HG02981 (cell line): ENCODE measurements at regions not wholly inside any gene's neighbourhood (a gene's known extent, or its start where the extent isn't known, plus 50 kb on each side); places are given as distances from the start of the nearest gene placed in this dataset.

Experiments used
- ATAC-seq: cut with Tn5 transposase; IDR thresholded peaks from one replicate; pipeline ENCODE4 v1.9.1; 2021; ENCODE audit warnings: mild to moderate bottlenecking, moderate library complexity; ENCODE audit not compliant: unreplicated experiment

DNA sequence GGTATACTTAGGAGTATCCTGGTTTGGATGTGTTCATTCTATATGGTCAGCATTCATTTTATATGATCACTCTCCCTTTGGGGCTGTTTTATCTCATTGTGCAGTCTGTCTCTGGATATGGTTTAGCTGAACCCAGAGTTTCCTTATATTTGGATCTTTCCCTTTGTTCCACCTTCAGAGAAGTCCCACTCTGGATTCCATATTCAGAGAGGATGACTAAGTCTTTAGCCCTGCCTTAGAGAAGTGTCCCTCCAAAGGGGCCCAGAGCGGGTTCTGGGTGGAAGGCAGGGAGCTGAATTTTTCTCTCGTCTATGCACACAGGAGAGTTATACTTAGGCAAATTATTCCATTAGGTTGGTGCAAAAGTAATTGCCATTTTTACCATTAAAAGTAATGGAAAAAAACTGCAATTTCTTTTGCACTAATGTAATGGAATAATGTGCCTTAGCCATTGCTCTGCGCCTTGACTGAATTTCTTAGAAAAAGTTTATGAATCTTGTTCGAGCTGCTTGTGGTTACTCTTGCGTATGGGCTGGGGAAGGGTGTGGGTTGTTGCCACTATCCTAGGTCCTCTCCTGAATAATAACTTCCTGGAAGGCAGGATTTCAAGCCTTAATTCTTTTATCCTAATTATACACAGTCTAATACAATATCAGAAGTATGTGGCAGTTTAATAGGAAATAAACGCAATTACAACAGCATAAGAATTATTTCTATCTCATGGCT is 74.2 kb upstream of the MTPN start:
- no peak for ATAC-seq

DNA sequence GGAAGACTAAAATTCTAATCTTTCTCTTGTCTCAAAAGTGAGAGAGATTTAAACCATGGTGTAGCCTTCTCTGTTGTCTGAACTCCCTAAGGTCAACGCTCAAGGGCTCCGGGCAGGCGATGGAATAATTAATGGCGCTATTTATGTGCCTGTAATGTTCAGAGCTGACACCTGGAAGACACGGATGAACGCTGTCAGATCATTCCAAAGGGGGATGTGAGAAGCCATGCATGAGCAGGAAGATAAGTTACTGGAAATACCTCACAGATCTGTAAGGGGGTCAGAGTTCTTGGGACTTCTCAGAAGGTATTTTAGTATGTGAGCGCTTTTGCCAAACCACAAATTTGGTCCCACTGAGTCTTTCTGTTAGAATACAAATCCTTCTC is 73.3 kb upstream of the MTPN start:
- no peak for ATAC-seq

DNA sequence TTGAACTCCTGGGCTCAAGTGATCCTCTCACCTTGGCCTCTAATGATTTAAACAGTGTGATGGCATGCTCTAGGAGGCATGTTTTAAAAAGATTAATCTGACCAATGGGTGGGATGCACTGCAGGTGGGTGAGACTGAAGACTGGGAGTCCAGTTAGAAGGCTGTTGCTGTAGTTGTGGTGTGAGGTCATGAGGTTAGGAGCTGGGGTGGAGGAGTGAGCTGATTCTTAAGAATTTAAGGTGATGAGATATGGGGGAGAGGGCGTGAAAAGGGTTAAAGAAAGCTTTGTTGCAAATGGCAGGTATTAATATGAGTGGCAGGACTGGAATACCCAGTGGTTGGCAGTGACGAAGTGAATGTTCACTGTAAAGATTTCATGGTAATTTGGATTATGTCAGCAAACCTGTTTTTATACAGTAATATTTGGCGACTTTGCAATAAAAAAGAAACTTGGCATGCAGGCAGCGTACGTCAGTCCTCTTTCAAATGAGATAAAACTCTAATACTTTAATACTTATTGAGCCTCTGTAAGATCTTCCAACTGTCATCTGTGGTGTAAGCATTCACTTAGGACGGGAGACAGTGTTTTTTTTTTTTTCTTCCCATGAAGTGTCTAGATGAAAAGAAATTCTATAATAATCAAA is 72.8 kb upstream of the MTPN start:
- ATAC-seq: no peak

DNA sequence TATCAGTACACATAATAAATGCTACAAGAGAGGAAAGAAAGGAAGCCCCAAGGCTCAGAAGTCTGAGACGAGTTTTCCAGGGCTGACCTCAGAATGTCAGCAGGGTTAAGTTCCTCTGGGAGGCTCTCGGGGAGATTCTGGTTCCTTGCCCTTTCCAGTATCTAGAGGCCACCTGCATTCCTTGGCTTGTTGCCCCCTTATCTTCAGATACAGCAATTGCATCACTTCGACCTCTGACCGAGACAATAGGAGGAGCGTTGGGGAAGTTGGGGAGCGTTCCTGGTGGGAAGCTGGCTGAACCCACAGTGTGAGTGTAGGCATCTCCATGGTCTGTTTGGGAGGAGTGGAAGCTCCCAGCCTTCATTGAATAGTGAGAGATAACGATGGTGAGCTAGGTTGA is 72.0 kb upstream of the MTPN start:
- ATAC-seq: no peak

DNA sequence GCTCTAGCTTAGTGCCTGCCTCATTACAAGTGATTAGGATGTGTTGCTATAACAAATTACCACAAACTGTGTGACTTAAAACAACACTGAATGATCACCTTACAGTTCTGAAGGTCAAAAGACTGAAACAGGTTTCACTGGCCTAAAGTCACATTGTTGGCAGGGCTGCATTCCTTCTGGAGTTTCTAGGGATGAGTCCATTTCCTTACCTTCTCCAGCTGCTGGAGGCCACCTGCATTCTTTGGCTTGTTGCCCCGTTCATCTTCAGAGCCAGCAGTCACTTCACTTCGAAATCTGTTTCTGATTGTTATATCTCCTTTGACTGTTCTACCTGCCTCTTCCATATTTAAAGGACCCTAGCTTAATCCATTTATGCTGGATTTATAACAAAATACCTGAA is 69.4 kb upstream of the MTPN start:
- no peak for ATAC-seq

DNA sequence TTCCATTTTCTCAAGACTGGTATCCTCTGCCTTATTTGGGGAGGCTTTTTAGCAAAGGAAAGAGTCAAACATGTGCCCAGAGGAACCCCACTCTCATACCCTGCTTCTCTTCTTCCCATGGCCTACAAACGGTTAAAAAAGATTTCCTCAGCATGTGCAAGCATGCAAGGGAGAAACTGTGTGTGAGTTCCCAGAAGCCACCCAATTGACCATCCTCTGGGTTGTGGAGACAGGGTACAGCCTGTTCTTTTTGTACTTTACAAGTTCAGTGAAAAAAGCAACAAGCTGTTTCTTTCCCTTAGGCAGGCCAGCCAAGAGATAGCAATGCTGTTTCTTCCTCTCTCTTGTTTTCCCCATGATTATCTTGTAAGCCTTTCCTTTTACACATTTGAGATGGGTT is 68.8 kb upstream of the MTPN start:
- no peak for ATAC-seq

DNA sequence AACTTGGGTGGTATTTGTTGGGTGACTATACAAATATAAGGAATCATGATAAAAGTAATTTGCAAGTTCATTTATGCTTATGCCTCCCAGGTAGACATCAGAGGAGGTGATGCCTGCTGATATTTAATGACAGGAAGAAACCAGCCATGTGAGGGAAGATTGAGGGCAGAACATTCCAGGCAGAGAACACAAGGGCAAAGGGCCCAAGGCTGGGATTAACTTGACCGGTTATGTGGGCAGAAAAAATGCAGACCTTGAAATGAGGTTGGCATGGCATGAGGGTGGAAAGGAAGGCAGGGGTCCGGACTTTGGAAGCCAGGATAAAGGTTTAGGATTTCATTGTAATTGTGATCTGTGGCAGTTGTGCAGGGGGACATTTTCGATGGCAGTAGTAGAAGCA is 68.0 kb upstream of the MTPN start:
- ATAC-seq: no peak

DNA sequence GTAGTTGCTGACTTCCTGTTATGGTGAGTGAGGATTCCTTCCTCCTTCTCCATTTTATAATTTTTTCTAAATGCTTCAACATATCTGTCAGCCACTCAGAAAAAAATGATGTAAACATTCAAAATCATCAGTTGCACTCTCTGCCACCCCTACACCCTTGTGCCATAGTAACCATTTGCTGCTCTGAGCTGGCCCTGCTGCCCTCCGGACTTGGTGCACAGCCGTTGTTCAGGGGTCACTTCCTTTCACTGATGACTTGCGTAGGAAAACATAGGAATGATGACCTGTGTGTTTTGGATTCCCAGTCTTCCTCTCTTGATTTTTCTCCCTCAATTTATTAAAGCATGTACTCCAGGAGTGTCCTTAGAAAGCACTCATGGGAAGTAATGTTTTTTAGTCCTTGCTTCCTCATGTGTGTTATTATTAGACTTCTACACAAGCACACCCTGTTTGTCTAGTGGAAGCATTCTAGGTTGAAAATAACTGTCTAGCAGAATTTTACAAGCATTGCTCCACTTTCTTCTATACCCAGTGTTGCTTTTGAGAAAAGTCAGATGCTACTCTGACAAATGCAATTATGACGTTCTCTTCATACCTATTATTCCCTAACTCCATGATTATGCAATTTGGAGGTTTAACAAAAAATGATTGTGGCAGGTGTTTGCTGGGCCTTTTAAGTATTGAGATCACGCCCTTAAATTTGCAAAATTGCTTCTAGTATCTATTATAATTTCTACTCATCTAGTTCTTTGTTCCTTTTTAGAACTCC is 62.6 kb upstream of the MTPN start:
- ATAC-seq: no peak

DNA sequence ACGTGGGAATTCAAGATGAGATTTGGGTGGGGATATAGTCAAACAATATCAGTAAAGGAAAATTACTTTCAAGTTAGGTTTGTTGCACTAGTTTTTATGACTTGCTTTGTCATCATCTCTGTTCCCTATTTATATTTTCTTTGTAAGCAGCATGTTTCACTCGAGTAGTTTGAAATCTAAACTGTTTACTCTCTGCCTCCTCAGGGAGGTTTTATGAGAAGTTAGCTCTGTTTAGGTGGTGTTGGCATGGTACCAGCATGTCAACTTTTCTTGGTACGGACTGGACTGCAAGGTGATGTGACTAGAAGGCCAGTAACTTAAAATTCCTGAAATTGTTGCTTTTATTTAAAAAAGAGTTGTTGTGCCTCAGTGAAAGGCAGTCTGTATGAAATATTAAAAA is 59.2 kb upstream of the MTPN start:
- ATAC-seq: no peak

DNA sequence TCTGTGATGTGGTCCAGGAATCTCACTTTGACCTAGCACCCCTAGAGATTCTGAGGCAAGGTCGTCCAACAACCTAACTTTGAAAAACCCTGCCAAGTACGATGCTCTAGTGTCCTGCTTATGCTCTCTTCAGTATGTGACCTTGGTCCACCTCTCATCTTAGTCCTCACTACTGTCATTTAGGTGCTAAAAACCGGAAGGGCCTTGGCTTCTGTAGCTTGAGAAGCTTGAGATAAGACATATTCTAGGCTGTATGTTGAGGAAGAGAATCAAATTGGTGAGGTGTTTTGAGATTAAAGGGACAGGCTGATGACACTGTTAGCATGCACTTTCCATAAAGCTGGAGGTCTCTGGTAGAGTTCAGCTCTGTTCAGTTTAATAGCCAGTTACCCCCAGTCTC is 57.0 kb upstream of the MTPN start:
- ATAC-seq: no peak

DNA sequence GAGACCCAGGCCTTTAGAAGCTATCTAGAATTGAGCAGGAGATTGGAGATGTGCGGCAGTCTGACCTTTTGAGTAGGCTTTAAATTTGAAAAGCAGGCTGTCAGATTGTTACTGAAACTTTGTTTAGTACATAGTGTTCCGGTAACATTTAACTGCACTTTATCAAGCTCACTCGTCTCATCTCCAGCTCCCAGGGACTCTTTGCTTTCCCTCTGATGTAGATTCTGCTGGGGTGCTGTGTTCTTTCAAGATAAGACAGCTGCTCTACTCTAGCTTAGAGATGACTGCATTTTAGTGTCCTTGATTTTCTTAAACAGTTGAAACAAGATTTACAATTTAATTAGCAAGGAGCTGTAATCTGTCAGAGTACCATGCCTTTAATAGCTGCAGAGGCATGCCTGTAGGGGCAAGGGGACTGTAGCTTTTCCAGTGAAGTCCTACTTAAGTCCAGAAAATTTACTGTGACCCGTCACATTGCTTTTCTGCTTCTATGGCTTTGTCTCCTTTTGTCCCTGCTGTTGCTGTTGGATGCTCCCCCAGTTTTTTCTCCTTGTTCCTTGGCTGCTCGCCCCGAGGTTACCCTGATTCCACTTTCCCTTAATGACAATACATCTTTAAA is 56.4 kb upstream of the MTPN start:
- ATAC-seq: no peak

DNA sequence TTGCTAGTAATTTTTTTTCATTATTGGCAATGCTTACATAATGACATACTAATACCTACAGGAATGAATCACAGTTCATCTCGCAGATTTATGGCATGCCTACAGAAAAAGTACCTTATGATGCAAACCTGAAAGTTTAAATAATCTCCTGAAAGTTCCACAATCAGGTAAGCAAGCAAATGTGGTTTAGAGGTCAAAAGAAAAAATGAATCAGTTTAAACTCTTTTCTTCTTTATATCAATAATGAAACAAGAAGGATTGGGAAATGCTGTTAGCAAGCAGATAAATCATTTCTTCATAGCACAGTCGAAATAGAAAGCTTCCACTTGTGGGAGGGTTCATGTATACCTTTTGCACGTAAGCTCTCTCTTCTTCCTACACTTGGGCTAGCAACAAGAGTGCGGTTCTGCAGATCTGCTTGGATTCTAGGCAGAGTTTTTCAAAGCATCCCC is 53.7 kb upstream of the MTPN start:
- peak; percentile 88 for ATAC-seq

DNA sequence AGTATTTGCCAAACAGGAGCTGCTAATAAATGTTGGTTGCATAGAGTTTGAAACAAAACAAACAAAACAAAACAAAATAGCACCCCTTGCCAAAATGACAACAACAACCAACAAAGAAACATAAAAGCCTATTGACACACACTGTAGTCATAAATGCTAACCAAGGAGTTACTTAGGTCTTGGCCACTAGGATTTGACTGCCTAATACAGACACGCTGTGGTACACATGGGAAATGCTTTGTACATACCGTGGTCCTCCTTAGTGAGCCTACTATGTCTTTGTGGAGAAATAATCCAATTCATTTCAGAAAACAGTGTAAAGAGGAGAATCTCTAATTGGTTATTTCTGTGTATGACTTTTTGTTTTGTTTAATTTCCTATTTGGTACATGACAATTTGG is 53.2 kb upstream of the MTPN start:
- ATAC-seq: no peak

DNA sequence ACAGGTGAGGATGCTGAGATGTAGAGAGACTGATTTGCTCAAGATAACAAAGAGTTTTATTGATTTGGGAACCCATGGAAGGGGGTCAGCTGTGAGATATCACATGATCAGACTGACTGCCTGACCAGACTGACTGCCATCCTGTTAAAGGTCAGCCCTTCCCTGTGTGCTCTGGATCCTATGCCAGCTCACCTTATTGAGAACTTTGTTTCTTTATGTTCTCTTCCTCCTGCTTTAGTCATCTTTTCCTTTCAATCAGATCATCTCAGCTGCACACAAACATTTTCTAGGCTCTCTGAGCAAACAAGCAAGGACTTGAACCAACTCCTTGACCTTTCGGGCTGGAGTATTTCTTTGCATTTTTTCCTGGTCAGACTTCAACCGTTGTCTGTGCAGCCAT is 50.0 kb upstream of the MTPN start:
- ATAC-seq: no peak
